ENCODE measurements at regions not wholly inside any gene's neighbourhood (a gene's known extent, or its start where the extent isn't known, plus 50 kb on each side); places are given as distances from the start of the nearest gene placed in this dataset.

GRCh38 chr1:115233598-115233997 is 104.5 kb downstream of the NGF start:
- H3K27me3 Mint-ChIP-seq, result peaks cover 13 to 17% of the 10 kb centered on the region in 2 donors
- ATAC-seq (replicated peaks) (no peak), DNase-seq (no peak)
- no peak overlapping the region for H3K4me3 Mint-ChIP-seq
- no peaks in the 10 kb centered on the region for H3K36me3 Mint-ChIP-seq (ENCODE audit: insufficient read depth)
- no peaks in the 10 kb centered on the region for H3K9me3 Mint-ChIP-seq
- H3K4me1 Mint-ChIP-seq (ENCODE audit: low read depth in 2 of 2), result no peaks in the 10 kb centered on the region
- H3K27ac Mint-ChIP-seq, result no peak overlapping the region

DNA sequence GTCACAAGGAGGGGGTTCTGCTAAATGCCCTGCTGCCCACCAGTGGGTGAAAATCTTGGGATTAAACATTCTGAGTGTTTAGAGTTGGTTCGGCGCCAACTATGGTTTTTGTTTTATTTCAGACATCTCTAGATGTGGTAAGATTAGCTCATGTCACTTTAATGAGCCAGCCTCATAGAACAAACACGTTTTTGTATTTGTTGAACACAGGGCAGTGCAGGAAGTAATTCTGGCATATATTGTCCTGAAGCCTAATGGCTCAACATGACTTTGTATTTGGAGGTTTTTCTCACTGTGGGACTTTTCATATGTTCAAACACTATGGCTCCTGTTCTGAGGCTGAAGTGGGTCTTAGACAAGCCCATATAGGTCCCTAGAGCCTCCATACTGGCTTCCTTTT is 107.8 kb downstream of the NGF start:
- no peak overlapping the region for H3K27ac Mint-ChIP-seq
- no peaks in the 10 kb centered on the region for H3K4me1 Mint-ChIP-seq (ENCODE audit: low read depth in 2 of 2)
- DNase-seq, result no peak
- H3K9me3 Mint-ChIP-seq, result no peaks in the 10 kb centered on the region
- H3K4me3 Mint-ChIP-seq, result no peak overlapping the region
- no peak for ATAC-seq (replicated peaks)
- peaks cover 0 to 10% of the 10 kb centered on the region in 2 donors for H3K27me3 Mint-ChIP-seq
- no peaks in the 10 kb centered on the region for H3K36me3 Mint-ChIP-seq (ENCODE audit: insufficient read depth)

DNA sequence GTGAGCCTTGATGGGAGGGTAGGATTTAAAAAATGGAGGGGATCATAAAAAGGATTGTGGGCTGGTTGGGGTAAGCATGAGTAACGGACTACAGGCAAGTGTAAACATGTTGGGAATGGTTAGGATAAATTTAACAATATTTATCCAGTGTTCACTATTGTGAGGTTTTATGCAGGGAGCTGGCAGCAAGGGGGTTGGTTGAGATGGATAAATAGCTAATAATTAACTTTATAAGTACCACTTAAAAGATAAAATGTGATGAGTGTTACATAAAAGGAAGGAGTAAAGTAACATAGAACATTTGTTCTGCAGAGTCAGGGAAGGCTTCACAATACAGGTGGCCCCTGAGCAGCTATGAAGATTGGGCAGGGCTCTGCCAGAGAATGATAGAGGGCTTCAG is 109.0 kb downstream of the NGF start:
- no peak overlapping the region for H3K27ac Mint-ChIP-seq
- ATAC-seq (replicated peaks), result no peak
- H3K27me3 Mint-ChIP-seq, result peaks cover 10 to 17% of the 10 kb centered on the region in 2 donors
- no peaks in the 10 kb centered on the region for H3K36me3 Mint-ChIP-seq (ENCODE audit: insufficient read depth)
- DNase-seq, result no peak
- no peaks in the 10 kb centered on the region for H3K9me3 Mint-ChIP-seq
- no peak overlapping the region for H3K4me3 Mint-ChIP-seq
- no peaks in the 10 kb centered on the region for H3K4me1 Mint-ChIP-seq (ENCODE audit: low read depth in 2 of 2)

DNA sequence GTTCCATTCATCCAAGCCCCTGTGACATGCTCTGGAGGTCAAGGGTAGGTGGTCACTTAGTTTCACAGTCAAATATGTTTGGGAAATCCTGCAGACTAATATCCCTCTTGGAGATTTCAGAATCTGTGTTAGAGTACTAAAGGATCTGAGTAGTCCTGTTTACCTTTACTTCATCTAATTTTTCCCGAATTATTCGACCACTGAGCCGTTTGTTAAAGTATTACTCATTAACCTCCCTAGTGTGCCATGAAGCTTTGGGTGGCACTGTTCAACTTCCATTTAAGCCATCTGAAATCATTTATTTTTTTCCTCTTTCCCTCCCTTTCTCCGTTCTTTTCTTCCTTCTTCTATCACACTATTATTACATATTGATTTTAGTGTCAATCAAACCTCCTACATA is 109.9 kb downstream of the NGF start:
- DNase-seq (no peak), ATAC-seq (replicated peaks) (no peak)
- Mint-ChIP-seq H3K4me1 (ENCODE audit: low read depth in 2 of 2) (no peaks in the 10 kb centered on the region), H3K36me3 (ENCODE audit: insufficient read depth) (no peaks in the 10 kb centered on the region), H3K27ac (no peak overlapping the region), H3K4me3 (no peak overlapping the region), H3K27me3 (peaks cover 18 to 25% of the 10 kb centered on the region in 2 donors), H3K9me3 (no peaks in the 10 kb centered on the region)

DNA sequence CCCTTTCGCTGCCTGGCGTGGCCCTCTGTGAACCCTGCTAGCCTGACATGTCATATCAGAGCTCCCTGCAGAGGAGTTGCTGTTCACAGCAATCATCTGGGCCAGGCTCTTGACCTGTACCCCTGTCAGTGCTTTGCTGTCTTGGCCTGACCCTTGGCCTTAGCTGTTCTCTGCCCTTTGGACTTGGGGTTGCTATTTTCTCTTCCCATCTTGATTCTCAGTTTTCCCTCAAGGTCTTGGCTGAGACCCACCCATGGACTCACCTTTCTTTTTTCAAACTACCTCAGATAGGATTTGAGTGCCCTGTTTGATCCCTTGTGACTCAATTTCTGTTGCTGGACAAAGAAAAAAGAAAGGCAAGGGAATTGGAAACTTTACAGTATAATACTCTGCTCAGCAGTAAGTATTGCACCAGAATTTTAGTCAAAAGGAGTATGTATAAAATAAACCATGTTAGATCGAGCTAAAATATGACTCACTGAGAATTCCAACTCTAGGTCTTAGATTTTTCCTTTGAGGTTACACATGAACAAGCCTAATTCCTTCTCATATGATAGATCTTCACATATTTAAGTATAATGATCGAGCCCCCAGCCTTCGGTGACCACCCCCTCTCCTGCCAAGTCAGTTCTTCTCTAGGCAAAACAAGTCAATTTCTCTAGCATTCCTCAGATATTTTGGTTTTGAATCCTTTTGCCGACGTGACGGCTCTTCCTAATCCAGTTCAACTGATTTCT is 110.5 kb downstream of the NGF start:
- no peak overlapping the region for H3K4me3 Mint-ChIP-seq
- H3K4me1 Mint-ChIP-seq (ENCODE audit: low read depth in 2 of 2), result no peaks in the 10 kb centered on the region

DNA sequence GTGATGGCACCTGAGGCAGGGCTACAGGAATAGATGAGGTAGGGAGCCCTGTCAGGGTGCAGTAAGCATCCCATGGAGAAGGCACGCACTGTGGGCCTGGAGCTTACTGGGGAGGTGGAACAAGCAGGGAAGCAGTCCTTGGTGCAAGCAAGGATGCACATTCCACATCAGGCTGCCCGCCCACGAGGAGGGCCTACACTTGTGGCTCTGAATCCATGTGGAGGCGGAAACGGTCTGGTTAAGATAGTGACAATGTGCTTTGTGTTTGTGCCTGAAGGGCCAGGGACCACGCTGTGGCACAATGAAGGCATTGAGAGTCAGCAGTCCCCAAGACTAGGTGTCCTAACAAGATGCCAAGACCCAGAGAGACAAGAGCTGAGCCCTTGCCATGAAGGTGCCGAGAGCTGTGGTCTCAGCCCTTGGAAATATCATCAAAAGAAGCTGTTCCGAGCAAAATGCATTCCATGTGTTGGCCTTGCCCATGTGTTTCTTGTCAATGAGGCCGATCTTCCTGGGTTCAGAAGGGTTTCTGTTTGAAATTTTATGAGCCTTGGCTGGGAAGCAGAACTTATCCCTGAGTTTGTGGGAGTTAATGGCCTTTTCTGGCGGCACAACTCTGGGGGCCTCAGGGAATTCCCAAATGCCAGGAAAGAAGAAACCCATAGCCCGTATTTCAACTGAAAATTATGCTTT is 111.9 kb downstream of the NGF start:
- DNase-seq (no peak), ATAC-seq (replicated peaks) (no peak)
- Mint-ChIP-seq H3K27ac (no peak overlapping the region), H3K9me3 (no peaks in the 10 kb centered on the region), H3K27me3 (peaks cover 27 to 36% of the 10 kb centered on the region in 2 donors), H3K36me3 (ENCODE audit: insufficient read depth) (no peaks in the 10 kb centered on the region), H3K4me1 (ENCODE audit: low read depth in 2 of 2) (no peaks in the 10 kb centered on the region), H3K4me3 (no peak overlapping the region)

More for the DNA sequence above, 110.5 kb downstream of the NGF start:
- Mint-ChIP-seq H3K27ac (no peak overlapping the region), H3K9me3 (no peaks in the 10 kb centered on the region), H3K27me3 (peaks cover 21 to 30% of the 10 kb centered on the region in 2 donors), H3K36me3 (ENCODE audit: insufficient read depth) (no peaks in the 10 kb centered on the region)
- no peak for ATAC-seq (replicated peaks)
- DNase-seq, result no peak

DNA sequence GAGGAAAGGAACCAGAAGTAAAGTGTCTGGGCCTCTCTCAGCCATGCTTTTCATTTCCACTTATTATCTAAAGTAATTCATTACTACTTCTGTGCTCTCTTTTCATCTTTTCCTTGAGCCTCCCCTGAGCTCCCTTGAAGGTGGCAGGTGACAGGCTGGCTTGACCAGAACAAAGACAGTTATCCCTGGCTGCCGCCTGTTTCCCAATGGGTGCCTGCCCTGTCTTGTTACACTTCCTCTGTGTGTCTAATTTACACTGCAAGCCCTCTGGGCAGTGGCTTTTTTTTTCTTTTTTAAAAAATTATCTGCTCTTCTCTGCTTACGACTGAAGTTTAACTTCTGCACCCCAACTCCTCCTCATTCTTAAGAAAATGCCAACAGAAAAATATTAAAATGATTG is 113.4 kb downstream of the NGF start:
- Mint-ChIP-seq H3K4me1 (ENCODE audit: low read depth in 2 of 2) (no peaks in the 10 kb centered on the region), H3K4me3 (no peak overlapping the region), H3K9me3 (no peaks in the 10 kb centered on the region), H3K36me3 (ENCODE audit: insufficient read depth) (no peaks in the 10 kb centered on the region), H3K27ac (no peak overlapping the region), H3K27me3 (peaks cover 37 to 45% of the 10 kb centered on the region in 2 donors)
- DNase-seq (no peak), ATAC-seq (replicated peaks) (no peak)

DNA sequence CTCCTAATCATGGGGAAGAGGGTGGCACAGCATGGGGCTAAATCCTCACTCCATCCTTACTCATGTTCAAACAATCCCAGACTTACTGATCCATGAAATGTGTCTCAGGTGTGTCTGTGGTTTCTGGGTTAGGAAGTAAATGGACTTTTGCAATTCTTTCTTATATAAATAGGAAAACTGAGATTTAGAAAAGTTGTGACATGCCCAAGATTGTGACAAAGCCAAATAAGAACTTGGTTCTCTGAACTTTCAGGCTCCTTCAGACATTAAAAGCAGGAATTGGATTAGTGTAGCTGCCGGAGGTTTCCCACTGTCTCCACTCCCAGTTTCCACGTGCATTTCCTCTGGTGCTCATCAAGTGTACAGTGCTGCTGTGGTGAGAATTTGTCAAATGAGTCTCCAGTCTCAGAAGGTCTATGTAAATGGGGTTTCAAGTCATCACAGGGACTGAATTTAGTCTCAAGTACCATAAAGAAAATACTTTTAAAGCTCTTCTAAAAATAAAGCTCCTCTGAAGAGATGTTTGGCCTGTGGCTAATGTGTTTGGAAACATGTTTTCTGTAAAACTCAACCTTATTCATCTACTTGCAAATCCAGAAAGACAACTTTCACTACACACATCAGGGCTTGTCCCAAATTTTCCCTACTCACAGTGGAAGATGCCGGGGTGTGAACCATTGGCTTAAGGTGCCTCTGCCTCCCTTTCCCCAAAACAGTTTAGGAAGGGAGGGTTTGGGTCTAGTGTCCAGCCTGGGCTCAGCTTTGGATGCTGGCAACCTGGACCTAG is 115.2 kb downstream of the NGF start:
- no peaks in the 10 kb centered on the region for H3K9me3 Mint-ChIP-seq

GRCh38 chr1:115220340-115221270 is 117.4 kb downstream of the NGF start:
- Mint-ChIP-seq H3K4me3 (no peak overlapping the region), H3K9me3 (no peaks in the 10 kb centered on the region), H3K4me1 (ENCODE audit: low read depth in 2 of 2) (no peaks in the 10 kb centered on the region), H3K27ac (no peak overlapping the region), H3K27me3 (peaks cover 54 to 68% of the 10 kb centered on the region in 2 donors), H3K36me3 (ENCODE audit: insufficient read depth) (no peaks in the 10 kb centered on the region)
- ATAC-seq (replicated peaks) (no peak), DNase-seq (no peak)

More for the DNA sequence above, 115.2 kb downstream of the NGF start:
- no peak overlapping the region for H3K4me3 Mint-ChIP-seq
- peaks cover 42 to 52% of the 10 kb centered on the region in 2 donors for H3K27me3 Mint-ChIP-seq
- no peaks in the 10 kb centered on the region for H3K4me1 Mint-ChIP-seq (ENCODE audit: low read depth in 2 of 2)
- DNase-seq (no peak), ATAC-seq (replicated peaks) (no peak)
- H3K36me3 Mint-ChIP-seq (ENCODE audit: insufficient read depth), result no peaks in the 10 kb centered on the region
- H3K27ac Mint-ChIP-seq, result no peak overlapping the region

DNA sequence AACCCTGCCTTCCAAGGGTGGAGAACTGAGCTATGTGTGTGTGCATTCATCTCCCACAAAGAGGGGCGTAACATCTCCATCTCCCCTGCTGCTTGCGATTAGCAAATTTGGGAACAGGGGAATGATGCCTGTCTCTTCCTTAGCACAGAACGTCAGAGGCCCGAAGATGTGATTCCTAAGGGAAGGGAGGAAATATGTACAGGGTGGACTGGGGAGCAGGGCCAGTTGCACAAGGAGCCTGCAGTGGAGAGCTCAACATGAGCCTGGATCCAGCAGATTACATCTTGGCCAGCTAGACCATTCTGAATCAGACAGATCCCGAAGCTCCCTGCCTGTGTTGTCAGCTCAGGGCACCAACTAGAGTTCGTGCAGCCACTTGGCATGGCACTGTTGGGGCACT is 118.1 kb downstream of the NGF start:
- H3K4me3 Mint-ChIP-seq, result no peak overlapping the region
- H3K9me3 Mint-ChIP-seq, result no peaks in the 10 kb centered on the region
- no peaks in the 10 kb centered on the region for H3K4me1 Mint-ChIP-seq (ENCODE audit: low read depth in 2 of 2)
- H3K27ac Mint-ChIP-seq, result no peak overlapping the region
- no peak for DNase-seq
- ATAC-seq (replicated peaks), result no peak
- peaks cover 53 to 63% of the 10 kb centered on the region in 2 donors for H3K27me3 Mint-ChIP-seq
- H3K36me3 Mint-ChIP-seq (ENCODE audit: insufficient read depth), result no peaks in the 10 kb centered on the region

DNA sequence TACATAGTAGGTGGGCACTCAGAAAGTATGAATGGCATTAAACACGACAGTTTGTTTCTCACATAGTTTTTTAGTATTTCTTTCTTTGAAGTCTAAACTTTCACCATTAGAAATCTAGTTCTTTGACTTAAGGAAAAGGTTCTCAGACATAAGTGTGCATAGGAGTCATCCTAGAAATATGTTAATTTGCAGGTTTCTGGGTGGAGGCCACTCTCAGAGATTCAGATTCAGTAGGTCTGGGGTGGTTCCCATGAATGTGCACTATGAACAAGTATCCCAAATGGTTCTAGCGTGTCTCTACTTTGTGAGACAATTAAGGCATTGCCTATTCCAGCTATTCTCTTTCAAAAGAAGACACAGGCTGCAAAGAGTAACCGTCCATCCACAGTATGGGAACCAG is 119.3 kb downstream of the NGF start:
- H3K36me3 Mint-ChIP-seq (ENCODE audit: insufficient read depth), result no peaks in the 10 kb centered on the region
- no peaks in the 10 kb centered on the region for H3K9me3 Mint-ChIP-seq
- DNase-seq, result no peak
- no peak overlapping the region for H3K4me3 Mint-ChIP-seq
- no peak overlapping the region for H3K27ac Mint-ChIP-seq
- H3K4me1 Mint-ChIP-seq (ENCODE audit: low read depth in 2 of 2), result no peaks in the 10 kb centered on the region
- no peak for ATAC-seq (replicated peaks)
- H3K27me3 Mint-ChIP-seq, result peaks cover 48 to 56% of the 10 kb centered on the region in 2 donors

DNA sequence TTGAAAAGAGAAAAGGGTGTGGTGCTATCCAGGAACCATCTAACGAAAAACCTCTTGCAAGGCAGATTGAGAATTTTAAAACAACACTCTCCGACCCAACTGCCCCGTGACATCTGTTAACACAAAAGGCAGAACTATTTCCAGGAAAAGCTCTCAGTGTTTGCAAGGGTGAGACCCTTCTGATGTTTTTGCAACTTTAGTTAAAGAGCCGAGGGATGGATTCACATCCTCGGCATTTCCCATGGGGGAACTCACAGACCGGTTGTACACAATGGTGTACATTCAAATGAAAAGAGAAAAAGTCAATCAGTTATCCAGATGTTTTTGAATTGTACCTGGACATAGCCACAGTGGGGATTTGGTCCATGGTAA is 120.0 kb downstream of the NGF start:
- ATAC-seq (replicated peaks) (no peak), DNase-seq (no peak)
- H3K36me3 Mint-ChIP-seq (ENCODE audit: insufficient read depth), result no peaks in the 10 kb centered on the region
- H3K27ac Mint-ChIP-seq, result no peak overlapping the region
- peaks cover 41 to 49% of the 10 kb centered on the region in 2 donors for H3K27me3 Mint-ChIP-seq
- H3K9me3 Mint-ChIP-seq, result no peaks in the 10 kb centered on the region
- no peaks in the 10 kb centered on the region for H3K4me1 Mint-ChIP-seq (ENCODE audit: low read depth in 2 of 2)
- H3K4me3 Mint-ChIP-seq, result no peak overlapping the region
